ENCODE measurements at regions not wholly inside any gene's neighbourhood (a gene's known extent, or its start where the extent isn't known, plus 50 kb on each side); places are given as distances from the start of the nearest gene placed in this dataset.

- TF ChIP-seq MEF2A (IDR thresholded peaks at IDR 0.05; ENCODE audit: insufficient read depth, low read depth, low read length), result no peak
Measured at GRCh38 chr6:48919555-48919954, 543.5 kb downstream of the MMUT start (continued).

GRCh38 chr6:48917233-48917632, 545.8 kb downstream of the MMUT start:
- no peaks in the 10 kb centered on the region for H3K9me3 ChIP-seq (replicated peaks; ENCODE audit: control insufficient read depth, insufficient read depth, low read length)
- no TSS peak for BruUV-seq (replicated peaks)
- no peaks in the 10 kb centered on the region for H3K4me1 ChIP-seq (ENCODE audit: control insufficient read depth, insufficient read depth, low read length)
- H3K27me3 ChIP-seq (replicated peaks in 1 of 2; ENCODE audit: control insufficient read depth in 2 of 2, insufficient read depth in 2 of 2, low read length in 1 of 2), result no peaks in the 10 kb centered on the region
- H3K36me3 ChIP-seq (ENCODE audit: control insufficient read depth in 2 of 2, insufficient read depth in 2 of 2, low read length in 1 of 2), result no peaks in the 10 kb centered on the region
- in situ Hi-C loops (cut with MboI), result no loop called here
- H3K79me2 ChIP-seq (ENCODE audit: control insufficient read depth, insufficient read depth, low read length), result no peaks in the 10 kb centered on the region
- FAIRE-seq (no peak), ATAC-seq (no peak), DNase-seq (ENCODE audit: low read depth, low spot score) (no peak)
- POLR2A ChIA-PET, result no interaction called here
- H3K4me2 ChIP-seq (ENCODE audit: control insufficient read depth, insufficient read depth), result no peak overlapping the region
- intact Hi-C loops (cut with micrococcal nuclease; ENCODE audit: unreplicated experiment), result no loop called here
- CTCF ChIA-PET, result no interaction called here
- no peak overlapping the region for H2AFZ ChIP-seq (ENCODE audit: control insufficient read depth, low read depth, low read length)
- no peak overlapping the region for H3K4me3 ChIP-seq
- WGBS (ENCODE audit: insufficient coverage, insufficient replicate concordance, low lambda C conversion rate, missing lambda C conversion rate), result 0% methylated on average over 2 of the region's 2 CpGs
- H3K9ac ChIP-seq (ENCODE audit: control insufficient read depth, insufficient read depth, low read length), result no peak overlapping the region
- no peaks in the 10 kb centered on the region for H4K20me1 ChIP-seq (ENCODE audit: control insufficient read depth, insufficient read depth)
- TF ChIP-seq SIX5 (IDR thresholded peaks at IDR 0.05; ENCODE audit: low read depth, low read length, severe bottlenecking) (no peak), BCL11A (IDR thresholded peaks at IDR 0.05; ENCODE audit: low read depth, low read length) (no peak), ZBED1 (IDR thresholded peaks at IDR 0.05; ENCODE audit: borderline replicate concordance) (no peak), POLR2A (IDR thresholded peaks at IDR 0.05; ENCODE audit: low read depth, low read length) (no peak)
- RAD21 ChIA-PET (ENCODE audit: unreplicated experiment), result no interaction called here
- SMC1A ChIA-PET (ENCODE audit: uncharacterized antibody, unreplicated experiment), result no interaction called here
- H3K27ac ChIP-seq (ENCODE audit: control insufficient read depth, insufficient read depth), result no peak overlapping the region

- Histone ChIP-seq H3K27ac (ENCODE audit: control insufficient read depth, insufficient read depth) (no peak overlapping the region), H2AFZ (ENCODE audit: control insufficient read depth, low read depth, low read length) (no peak overlapping the region), H3K4me2 (ENCODE audit: control insufficient read depth, insufficient read depth) (no peak overlapping the region), H3K27me3 (replicated peaks in 1 of 2; ENCODE audit: control insufficient read depth in 2 of 2, insufficient read depth in 2 of 2, low read length in 1 of 2) (no peaks in the 10 kb centered on the region), H3K9ac (ENCODE audit: control insufficient read depth, insufficient read depth, low read length) (no peak overlapping the region), H3K4me1 (ENCODE audit: control insufficient read depth, insufficient read depth, low read length) (no peaks in the 10 kb centered on the region), H3K9me3 (replicated peaks; ENCODE audit: control insufficient read depth, insufficient read depth, low read length) (no peaks in the 10 kb centered on the region), H3K4me3 (no peak overlapping the region), H4K20me1 (ENCODE audit: control insufficient read depth, insufficient read depth) (no peaks in the 10 kb centered on the region), H3K36me3 (ENCODE audit: control insufficient read depth in 2 of 2, insufficient read depth in 2 of 2, low read length in 1 of 2) (no peaks in the 10 kb centered on the region), H3K79me2 (ENCODE audit: control insufficient read depth, insufficient read depth, low read length) (no peaks in the 10 kb centered on the region)
- FAIRE-seq (no peak), DNase-seq (ENCODE audit: low read depth, low spot score) (no peak), ATAC-seq (no peak)
- RAD21 ChIA-PET (ENCODE audit: unreplicated experiment), result no interaction called here
- intact Hi-C loops (cut with micrococcal nuclease; ENCODE audit: unreplicated experiment) (no loop called here), in situ Hi-C loops (cut with MboI) (no loop called here)
- SMC1A ChIA-PET (ENCODE audit: uncharacterized antibody, unreplicated experiment), result no interaction called here
- no peak for TF ChIP-seq HDAC2 (IDR thresholded peaks at IDR 0.05)
- TF ChIP-seq MXI1 (IDR thresholded peaks at IDR 0.05; ENCODE audit: low read depth, low read length), result no peak
- no peak for TF ChIP-seq CREB1 (IDR thresholded peaks at IDR 0.05; ENCODE audit: low read depth)
- TF ChIP-seq CBX5 (IDR thresholded peaks at IDR 0.05; ENCODE audit: low read depth), result no peak
- no TSS peak for BruUV-seq (replicated peaks)
- POLR2A ChIA-PET, result no interaction called here
- CTCF ChIA-PET, result no interaction called here
Measured at GRCh38 chr6:48916607-48917006, 546.4 kb downstream of the MMUT start.

All from GM12878 (cell line).